A673 (cell line): ENCODE measurements at regions not wholly inside any gene's neighbourhood (a gene's known extent, or its start where the extent isn't known, plus 50 kb on each side); places are given as distances from the start of the nearest gene placed in this dataset.

ENCODE experiments used
- BruUV-seq: library from RNA; stranded (reverse); fragments of 400-500 nt; replicated peaks from 2 replicates; lab custom pipeline; 2021; lab: Mats Ljungman, UMichigan
- CTCF ChIA-PET: fragments of 300-600 bp; sonication (Branson Sonifier 250); formaldehyde crosslinking; loops from one replicate; lab custom pipeline; 2022; ENCODE audit warnings: antibody characterized with exemption; lab: Charles Lee
- POLR2A ChIA-PET: fragments of 300-600 bp; sonication (Branson Sonifier 250); formaldehyde crosslinking; loops from one replicate; lab custom pipeline; 2022; ENCODE audit warnings: antibody characterized with exemption; ENCODE audit not compliant: low non-redundant PET; lab: Charles Lee
- DNase-seq: peaks from one replicate; pipeline ENCODE4 v3.0.0-alpha.2; 2015; ENCODE audit warnings: low spot score
- H3K27ac ChIP-seq: fragments of 200-600 bp; sonication (generic); 2 replicates; pipeline ENCODE4 v1.5.1; 2016; ENCODE audit warnings: mixed run types, low read depth, mild to moderate bottlenecking, mixed read lengths, antibody characterized with exemption, low read length; ENCODE audit not compliant: poor library complexity, severe bottlenecking
- H3K27me3 ChIP-seq: fragments of 200-600 bp; sonication (generic); replicated peaks from 2 replicates; pipeline ENCODE4 v1.6.1; 2017; ENCODE audit warnings: mixed run types, low read depth, mild to moderate bottlenecking, mixed read lengths, antibody characterized with exemption, low read length; ENCODE audit not compliant: insufficient read depth, poor library complexity
- H3K36me3 ChIP-seq: fragments of 200-600 bp; sonication (generic); 2 replicates; pipeline ENCODE4 v1.6.1; 2016; ENCODE audit warnings: mixed run types, mild to moderate bottlenecking, mixed read lengths, antibody characterized with exemption, low read length; ENCODE audit not compliant: insufficient read depth, poor library complexity, severe bottlenecking
- H3K4me1 ChIP-seq: fragments of 200-600 bp; sonication (generic); 2 replicates; pipeline ENCODE4 v1.6.1; 2017; ENCODE audit warnings: mixed run types, mild to moderate bottlenecking, mixed read lengths, antibody characterized with exemption, low read length; ENCODE audit not compliant: insufficient read depth, poor library complexity, severe bottlenecking
- H3K4me3 ChIP-seq: fragments of 200-600 bp; sonication (generic); 2 replicates; pipeline ENCODE4 v1.5.1; 2016; ENCODE audit warnings: low read depth, mixed run types, mild to moderate bottlenecking, mixed read lengths, low read length; ENCODE audit not compliant: poor library complexity, severe bottlenecking
- H3K9me3 ChIP-seq: fragments of 200-600 bp; sonication (generic); 2 replicates; pipeline ENCODE4 v1.6.1; 2016; ENCODE audit warnings: mixed run types, low read depth, mild to moderate bottlenecking, mixed read lengths, antibody characterized with exemption, low read length; ENCODE audit not compliant: poor library complexity, severe bottlenecking
- EZH2 ChIP-seq: fragments of 200-600 bp; sonication (generic); IDR thresholded peaks from 2 replicates; pipeline ENCODE4 v1.6.1; 2017; ENCODE audit warnings: borderline replicate concordance, low read depth, mild to moderate bottlenecking, mixed read lengths, antibody characterized with exemption, low read length; ENCODE audit not compliant: poor library complexity, severe bottlenecking
- intact Hi-C: fragments of 100-400 bp; cut with micrococcal nuclease; formaldehyde crosslinking; loops from one replicate; pipeline ENCODE4 v1.10.0; 2022; ENCODE audit not compliant: unreplicated experiment
- TF ChIP-seq, protein P1 (sequence below): fragments of 300-800, 200-600 bp; sonication (generic); conservative IDR thresholded peaks from 2 replicates; pipeline ENCODE4 v1.5.1; 2017; ENCODE audit warnings: low read depth, mild to moderate bottlenecking, antibody characterized with exemption, low read length, moderate library complexity, mixed read lengths

DNA sequence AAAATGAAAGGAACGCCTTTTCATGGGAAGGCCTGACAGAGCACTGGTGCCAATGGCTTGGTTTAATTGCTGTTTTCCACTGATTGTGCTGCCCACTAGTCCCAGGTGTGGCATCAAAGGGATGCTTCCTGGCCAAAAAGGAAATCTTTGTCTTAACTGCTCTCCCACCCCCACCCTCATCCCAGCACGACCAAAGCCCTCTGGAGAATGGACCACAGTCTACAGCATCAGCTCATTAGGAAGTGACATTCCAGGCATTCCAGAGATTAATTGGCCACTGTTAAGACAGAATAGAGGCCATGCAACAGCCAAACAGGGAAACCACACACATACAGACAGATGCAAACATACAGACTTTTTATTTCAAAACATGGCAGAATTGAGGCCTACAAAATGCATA is 143.2 kb downstream of the LHFPL1 start:
- CTCF ChIA-PET, result no interaction called here
- intact Hi-C loops, result no loop called here
- Histone ChIP-seq H3K4me3 (no peak overlapping the region), H3K27me3 (no peaks in the 10 kb centered on the region), H3K4me1 (no peaks in the 10 kb centered on the region), H3K27ac (no peak overlapping the region), H3K9me3 (no peaks in the 10 kb centered on the region), H3K36me3 (no peaks in the 10 kb centered on the region)
- POLR2A ChIA-PET, result no interaction called here
- BruUV-seq, result no TSS peak
- no peak for TF ChIP-seq EZH2
- no peak for DNase-seq

DNA sequence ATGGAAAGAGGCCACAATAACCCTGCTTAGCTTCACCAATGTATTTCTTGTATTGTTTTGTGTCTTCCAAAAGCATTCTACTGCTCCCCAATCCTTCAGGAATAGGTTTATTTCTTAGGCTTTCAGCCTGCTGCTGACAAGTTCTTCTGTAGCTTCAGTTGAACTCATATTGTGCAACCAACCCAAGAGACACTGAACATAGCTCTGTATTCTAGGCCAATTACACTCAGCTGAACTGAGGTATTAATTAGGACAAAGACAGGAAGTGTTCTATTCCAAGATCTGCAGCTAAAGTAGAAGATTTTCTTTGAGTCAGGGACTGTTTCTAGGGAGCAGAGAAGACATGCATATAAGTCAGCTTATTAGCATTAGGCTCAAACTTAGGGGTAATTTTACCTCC is 151.8 kb downstream of the LHFPL1 start:
- intact Hi-C loops, result no loop called here
- Histone ChIP-seq H3K27me3 (no peaks in the 10 kb centered on the region), H3K4me1 (no peaks in the 10 kb centered on the region), H3K4me3 (no peak overlapping the region), H3K36me3 (no peaks in the 10 kb centered on the region), H3K9me3 (peaks cover 12% of the 10 kb centered on the region), H3K27ac (no peak overlapping the region)
- DNase-seq, result no peak
- no peak for TF ChIP-seq EZH2
- TF ChIP-seq, protein P1, sequence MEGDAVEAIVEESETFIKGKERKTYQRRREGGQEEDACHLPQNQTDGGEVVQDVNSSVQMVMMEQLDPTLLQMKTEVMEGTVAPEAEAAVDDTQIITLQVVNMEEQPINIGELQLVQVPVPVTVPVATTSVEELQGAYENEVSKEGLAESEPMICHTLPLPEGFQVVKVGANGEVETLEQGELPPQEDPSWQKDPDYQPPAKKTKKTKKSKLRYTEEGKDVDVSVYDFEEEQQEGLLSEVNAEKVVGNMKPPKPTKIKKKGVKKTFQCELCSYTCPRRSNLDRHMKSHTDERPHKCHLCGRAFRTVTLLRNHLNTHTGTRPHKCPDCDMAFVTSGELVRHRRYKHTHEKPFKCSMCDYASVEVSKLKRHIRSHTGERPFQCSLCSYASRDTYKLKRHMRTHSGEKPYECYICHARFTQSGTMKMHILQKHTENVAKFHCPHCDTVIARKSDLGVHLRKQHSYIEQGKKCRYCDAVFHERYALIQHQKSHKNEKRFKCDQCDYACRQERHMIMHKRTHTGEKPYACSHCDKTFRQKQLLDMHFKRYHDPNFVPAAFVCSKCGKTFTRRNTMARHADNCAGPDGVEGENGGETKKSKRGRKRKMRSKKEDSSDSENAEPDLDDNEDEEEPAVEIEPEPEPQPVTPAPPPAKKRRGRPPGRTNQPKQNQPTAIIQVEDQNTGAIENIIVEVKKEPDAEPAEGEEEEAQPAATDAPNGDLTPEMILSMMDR, result no peak
- ChIA-PET POLR2A (no interaction called here), CTCF (no interaction called here)
- no TSS peak for BruUV-seq

DNA sequence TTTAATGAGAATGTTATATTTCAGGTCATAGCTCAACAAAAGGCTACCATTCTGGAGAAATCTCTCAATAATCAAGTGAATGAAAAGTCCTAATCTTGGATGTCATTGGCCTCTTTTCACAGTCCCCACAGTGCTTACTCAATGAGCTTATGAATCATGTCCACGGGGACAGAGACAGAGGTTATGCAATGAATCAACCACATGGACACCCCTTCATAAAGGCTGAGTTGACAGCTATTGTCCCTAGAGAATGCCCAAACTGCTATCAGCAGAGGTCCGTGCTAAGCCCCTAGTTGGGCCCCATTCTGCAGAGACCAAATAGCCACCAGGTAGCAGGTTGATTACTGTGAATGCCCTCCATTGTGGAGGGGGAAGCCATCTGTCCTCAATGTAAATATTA is 158.1 kb downstream of the LHFPL1 start:
- H3K4me1 ChIP-seq, result no peaks in the 10 kb centered on the region
- intact Hi-C loops, result no loop called here
- no peak overlapping the region for H3K27ac ChIP-seq
- ChIA-PET CTCF (no interaction called here), POLR2A (no interaction called here)
- BruUV-seq, result no TSS peak
- peaks cover 3% of the 10 kb centered on the region for H3K27me3 ChIP-seq
- no peak for DNase-seq
- H3K36me3 ChIP-seq, result no peaks in the 10 kb centered on the region
- H3K4me3 ChIP-seq, result no peak overlapping the region
- TF ChIP-seq EZH2, result no peak
- TF ChIP-seq, protein P1, result no peak
- peaks cover 8% of the 10 kb centered on the region for H3K9me3 ChIP-seq

DNA sequence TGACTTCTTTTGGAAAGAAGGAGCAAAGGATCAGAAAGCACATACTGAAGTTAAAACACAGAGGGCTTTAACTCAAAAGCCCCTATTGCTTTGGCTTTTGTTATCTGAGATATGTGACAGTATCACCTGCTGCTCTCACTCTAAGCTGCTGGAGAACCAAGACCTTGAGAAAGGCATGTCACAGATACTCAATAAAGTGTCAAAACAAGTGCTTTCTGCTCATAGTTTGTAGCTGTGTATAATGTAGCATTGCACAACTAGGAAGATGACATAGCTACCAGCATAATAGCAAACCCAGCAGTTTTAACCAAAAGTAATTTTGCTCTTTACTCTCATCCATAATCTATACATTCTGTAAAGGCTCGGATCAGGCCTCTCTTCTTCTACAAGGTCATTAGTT is 159.6 kb downstream of the LHFPL1 start:
- no peak overlapping the region for H3K4me3 ChIP-seq
- H3K27ac ChIP-seq, result no peak overlapping the region
- DNase-seq, result no peak
- BruUV-seq, result no TSS peak
- H3K36me3 ChIP-seq, result no peaks in the 10 kb centered on the region
- intact Hi-C loops, result no loop called here
- H3K27me3 ChIP-seq, result peaks cover 3% of the 10 kb centered on the region
- TF ChIP-seq EZH2, result no peak
- TF ChIP-seq, protein P1, result no peak
- ChIA-PET CTCF (no interaction called here), POLR2A (no interaction called here)
- H3K9me3 ChIP-seq, result peaks cover 5% of the 10 kb centered on the region
- H3K4me1 ChIP-seq, result no peaks in the 10 kb centered on the region
